Eye (tissue), 1 donor: ENCODE measurements at regions not wholly inside any gene's neighbourhood (a gene's known extent, or its start where the extent isn't known, plus 50 kb on each side); places are given as distances from the start of the nearest gene placed in this dataset.

ENCODE experiments used
- DNase-seq: peaks from one replicate; pipeline ENCODE4 v3.0.0-alpha.2; 2015

DNA sequence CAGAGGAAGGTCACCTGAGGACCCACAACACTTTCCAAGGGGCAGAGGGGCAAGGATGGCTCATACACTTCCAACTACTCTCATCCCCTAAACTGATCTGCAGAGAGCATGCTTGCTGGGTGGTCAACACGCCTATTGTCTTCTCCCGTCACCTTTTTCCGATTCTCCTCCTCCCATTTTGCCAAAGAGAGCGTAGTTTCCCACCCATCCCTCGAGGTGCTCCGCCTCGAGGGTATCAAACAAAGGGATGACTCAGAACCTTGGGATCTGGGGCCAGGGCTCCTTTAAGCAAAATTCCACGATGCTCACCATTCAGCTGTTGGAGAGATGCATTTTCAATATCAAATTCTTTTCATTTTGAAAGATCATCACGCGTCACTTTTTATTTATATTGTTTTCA lies 507.5 kb upstream of the SULF2 start:
- no peak for DNase-seq

DNA sequence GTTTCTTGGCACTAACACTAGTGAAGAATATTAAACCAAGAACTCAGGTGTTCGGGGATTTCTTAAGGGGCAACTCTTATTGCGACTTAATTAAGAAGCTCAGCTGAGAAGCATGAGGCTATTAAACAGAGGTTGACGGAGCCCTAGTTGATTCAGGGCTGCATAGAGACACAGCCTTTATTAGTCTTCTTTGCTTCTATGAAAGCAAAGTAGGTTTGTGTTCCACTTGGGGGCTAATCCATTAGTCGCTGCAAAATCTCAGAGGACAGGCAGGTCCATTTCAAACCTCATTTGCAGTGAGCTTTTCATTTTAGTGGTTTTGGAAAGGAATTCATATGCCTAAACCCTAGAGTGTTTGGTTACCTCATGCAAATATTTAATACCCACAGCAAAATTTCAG lies 506.6 kb upstream of the SULF2 start:
- DNase-seq = no peak

DNA sequence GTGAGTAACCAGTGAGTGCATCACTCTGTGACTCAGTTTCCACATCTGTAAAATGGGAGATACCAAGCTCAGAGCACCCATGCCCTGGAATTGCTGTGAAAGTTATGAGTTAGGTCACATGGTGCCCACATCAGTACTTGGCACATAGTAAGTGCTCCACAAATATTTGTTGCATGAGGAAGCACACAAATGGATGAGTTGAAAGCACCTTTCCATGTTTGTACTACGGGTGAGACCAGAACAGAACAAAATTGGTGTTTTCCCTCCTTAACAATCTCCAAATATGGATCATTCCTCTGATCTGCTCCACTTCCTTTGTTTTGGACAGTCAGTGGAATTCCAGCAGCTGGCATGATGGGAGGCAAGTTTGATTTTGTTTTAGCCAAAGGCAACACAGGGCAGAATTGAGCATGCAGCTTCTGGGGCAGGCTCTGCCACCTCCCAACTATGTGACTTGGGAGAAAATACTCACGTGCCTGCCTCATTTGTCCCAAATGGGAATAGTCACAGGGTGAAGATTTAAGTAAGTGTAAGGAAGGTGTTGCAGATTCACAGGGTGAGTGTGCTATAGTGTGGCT lies 503.7 kb upstream of the SULF2 start:
- DNase-seq = no peak

DNA sequence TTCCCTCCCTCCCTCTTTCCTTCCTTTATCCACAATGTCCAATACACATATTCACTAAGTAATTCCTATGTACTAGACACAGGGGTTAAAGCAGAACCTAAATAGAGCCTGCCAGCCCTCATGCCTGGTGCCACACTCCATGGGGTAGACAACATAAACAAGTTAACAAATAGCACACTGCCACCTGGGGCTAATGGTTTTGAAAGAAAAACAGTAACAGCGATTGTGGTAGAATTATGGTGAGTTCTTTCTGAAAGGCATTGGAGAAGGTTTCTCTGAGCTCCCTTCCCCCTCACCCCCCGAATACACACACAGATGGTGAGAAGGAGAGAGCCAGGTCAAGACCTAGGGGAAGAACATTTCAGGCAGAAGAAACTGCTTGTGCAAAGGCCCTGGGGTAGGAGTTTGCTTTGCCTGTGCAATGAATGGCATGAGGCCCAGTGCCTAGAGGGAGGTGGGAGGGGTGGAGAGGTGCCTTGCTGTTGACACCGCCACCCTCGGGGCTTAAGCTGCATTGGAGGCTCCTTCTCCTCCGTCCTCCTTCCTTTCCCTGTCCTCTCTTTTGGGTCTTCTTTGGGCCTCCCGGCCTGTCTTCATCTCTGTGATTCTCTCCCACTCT lies 502.4 kb upstream of the SULF2 start:
- DNase-seq = no peak

DNA sequence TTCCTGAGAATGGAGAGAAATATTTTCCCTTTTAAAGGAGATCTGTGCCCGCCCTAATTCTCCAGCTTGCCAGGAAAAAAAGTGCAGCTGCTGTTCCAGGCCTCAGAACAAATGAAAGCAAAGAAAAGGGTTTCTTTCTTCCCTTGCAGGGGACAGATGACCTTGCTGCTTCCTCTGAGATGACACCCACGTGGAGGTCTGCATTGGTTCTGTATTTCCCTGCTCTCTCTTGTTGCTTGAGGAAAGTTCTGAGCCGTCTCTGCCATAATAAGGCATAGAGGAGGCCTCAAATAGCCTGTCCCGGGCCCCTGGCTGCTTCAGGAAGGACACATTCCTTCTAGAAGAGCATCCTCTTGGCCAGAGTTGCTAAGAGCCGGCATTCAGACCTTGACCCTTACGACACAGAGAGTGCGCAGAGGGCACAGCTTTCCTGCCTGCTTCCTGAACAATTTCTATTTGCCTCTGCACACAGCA lies 501.8 kb upstream of the SULF2 start:
- no peak for DNase-seq

DNA sequence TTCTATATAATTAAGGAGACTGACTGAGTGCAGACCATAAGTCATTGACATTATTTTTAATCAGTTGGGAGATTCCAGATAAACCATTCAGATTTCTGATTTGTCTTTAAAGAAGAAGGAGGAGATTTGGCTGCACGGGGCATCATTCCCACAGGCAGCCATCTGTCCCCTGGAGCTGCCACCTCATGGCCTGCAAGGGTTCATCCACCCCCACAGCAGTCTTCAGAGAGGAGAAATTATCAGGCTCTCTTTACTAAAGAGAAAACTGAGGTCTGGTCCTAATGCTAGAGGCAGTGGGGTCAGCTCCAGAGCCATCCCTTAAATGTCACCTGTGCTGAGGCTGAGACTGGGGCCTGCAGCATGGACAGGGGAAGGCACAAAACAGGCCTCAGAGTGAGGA lies 501.3 kb upstream of the SULF2 start:
- no peak for DNase-seq

DNA sequence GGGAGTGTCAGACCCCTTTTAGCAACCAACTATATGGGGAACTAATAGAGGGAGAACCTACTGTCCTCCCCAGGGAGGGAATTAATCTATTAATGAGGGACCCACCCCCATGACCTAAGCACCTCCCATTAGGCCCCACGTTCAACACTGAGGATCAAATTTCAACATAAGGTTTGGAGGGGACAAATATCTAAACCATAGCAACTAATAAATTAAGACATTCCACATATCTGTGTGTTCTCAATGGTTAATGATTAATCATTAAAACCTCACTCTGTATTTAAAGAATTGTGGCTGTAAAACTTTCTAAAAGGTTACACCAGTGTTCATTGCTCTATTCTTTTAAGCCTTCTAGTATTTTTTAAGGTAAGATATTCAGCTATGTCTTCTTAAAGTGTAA lies 500.4 kb upstream of the SULF2 start:
- no peak for DNase-seq

DNA sequence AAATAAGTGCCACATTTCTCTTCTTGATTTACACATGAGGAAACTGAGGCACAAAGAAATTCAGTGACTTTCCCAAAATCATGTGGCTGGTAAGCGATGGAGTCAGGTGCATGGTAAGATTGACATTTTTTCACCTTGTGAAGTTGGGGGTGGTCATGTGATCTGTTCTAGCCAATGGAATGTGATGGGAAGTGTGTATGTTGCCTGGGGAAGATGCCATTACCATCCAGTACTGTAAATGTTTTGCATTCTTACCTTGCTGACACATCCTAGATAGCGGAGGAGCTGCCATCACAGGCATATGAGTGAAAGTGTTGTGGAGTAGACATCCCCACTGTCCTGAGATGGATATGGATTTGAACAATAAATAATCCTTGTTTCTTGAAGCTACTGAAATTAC lies 499.6 kb upstream of the SULF2 start:
- DNase-seq = no peak

DNA sequence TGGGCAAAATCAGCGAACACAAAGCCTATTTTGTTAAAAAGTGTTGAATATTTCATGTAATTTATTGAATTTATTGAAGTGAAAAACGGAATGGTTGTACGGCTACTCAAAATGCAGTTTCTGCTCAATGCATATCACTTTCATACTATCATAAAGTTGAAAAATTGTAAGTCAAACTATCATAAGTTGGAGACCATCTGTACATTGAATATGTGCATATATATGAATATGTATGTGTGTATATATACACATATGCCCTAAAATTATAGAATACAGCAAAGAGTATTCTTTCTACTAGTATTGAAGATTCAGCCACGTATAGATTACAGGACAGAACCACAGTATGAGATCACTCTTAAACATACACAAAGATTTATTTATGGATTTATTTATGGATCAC lies 499.0 kb upstream of the SULF2 start:
- no peak for DNase-seq

DNA sequence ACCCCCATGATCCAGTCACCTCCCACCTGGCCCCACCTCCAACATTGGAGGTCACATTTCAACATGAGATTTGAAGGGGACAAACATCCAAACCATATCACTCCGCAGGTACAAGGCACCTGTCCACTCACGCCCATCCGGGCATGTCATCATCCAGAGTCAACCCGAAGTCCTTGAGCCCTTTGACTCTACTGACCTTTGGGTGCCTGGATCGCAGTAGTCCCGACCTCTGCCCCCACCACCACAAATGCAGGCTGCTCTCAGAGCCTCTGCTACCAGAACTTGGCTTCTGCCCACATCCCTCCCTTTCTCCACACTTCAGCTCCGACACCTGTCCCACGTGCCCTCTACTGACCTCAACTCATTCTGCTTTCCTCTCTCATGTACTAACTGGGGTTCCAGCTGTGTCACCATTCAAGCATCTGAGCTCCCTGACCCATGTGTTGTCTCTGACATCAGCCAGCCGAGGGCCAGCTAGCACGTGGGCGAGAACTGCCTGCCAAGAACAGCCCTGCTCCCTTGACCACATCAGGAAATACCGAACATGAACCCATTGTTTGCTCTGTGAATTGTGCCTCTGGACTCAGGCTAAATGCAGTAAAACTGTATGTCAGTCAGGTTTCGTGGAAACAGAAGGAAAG lies 498.3 kb upstream of the SULF2 start:
- peak; percentile 60 for DNase-seq

DNA sequence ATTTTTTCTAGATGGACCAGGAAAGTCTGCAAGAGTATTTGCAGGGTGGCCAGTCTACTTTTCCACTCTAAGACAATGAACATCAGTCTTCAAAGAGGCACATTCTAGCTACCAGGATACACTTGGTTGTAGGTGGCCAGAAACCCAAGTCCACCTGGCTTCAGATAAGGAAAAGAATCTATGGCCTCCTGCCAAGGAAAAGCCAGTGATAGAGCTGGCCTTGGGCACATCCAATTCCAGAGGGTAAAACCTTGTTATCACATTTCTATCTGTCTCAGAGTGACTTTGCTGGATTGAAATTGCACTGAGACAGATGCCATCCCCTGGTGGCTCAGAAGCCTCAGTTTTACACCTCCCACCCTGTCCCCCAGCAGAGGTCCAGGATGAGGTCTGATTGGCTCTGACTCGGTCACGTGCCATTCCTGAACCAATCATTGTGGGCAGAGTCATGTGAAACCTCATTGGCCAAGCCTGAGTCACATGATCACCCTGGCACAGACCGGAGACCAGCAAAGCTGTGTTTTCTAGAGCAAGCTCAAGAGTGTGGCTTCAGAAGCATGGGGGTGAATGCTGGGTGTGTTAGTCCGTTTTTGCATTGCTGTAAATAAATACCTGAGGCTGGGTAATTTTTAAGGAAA lies 497.4 kb upstream of the SULF2 start:
- DNase-seq = no peak

DNA sequence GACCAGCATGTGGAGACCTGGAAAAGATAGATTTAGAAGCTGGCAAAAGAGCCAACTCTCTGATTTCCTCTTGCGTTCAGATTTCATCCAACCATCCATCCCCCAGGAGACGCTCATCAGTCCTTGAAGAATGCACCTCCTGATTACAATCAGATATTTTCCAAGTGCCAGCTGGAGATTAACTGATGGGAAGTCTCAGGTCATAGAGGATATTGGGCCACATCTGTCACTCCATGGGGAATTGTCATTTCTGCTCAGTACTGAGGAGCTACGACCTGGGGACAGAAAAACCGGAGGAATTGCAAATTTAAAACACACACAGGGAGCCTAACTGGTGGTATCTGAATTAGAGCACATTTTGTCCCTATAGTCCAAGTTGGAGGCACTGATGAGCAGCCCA lies 496.2 kb upstream of the SULF2 start:
- peak; percentile 54 for DNase-seq

DNA sequence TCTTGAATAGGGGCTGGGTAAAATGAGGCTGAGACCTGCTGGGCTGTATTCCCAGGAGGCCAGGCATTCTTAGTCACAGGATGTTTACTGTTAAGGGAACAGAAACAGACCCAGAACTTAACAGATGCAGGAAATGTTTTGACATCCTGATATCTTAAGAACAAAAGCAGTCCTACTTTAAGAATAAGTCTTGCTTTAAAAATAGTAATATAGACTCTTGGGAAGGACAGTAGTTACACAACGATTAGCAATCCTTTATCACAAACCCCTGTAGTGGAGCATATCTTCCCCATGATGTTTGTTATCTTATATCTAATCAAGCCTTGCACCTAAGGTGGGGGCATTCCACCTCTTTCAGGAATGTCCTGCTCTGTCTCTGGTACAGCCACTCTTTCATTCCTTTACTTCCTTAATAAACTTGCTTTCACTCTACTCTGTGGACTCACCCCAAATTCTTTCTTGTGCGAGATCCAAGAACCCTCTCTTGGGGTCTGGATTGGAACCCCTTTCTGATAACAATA lies 493.7 kb upstream of the SULF2 start:
- no peak for DNase-seq

DNA sequence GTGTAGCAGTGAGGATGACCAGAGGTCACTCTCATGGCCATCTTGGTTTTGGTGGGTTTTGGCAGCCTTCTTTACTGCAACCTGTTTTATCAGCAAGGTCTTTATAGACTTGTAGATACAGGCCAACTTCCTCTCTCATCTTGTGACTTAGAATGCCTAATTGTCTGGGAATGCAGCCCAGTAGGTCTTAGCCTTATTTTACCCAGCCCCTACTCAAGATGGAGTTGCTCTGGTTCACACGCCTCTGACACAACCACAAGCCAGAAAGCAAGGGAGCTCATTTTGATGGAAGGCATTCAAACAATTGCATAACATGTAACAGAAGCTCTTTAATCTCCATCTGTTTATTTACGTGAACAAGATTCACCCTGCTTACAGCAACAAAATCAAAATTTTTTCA lies 492.0 kb upstream of the SULF2 start:
- no peak for DNase-seq

DNA sequence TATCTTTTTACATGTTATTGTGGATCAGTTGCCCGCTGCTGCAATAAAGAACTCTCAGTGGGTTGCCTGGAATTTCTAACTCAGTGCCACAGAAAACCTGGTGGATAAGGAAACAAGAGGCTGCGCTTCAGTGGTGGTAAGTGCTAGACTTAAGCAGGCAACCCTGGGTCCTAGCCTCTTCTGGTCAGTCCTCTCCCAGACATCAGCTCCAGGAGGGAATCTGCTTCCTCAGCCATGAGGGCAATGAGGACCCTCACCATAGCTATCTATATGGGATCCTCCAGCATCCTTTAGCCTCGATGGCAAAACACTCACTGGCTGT lies 490.7 kb upstream of the SULF2 start:
- no peak for DNase-seq

DNA sequence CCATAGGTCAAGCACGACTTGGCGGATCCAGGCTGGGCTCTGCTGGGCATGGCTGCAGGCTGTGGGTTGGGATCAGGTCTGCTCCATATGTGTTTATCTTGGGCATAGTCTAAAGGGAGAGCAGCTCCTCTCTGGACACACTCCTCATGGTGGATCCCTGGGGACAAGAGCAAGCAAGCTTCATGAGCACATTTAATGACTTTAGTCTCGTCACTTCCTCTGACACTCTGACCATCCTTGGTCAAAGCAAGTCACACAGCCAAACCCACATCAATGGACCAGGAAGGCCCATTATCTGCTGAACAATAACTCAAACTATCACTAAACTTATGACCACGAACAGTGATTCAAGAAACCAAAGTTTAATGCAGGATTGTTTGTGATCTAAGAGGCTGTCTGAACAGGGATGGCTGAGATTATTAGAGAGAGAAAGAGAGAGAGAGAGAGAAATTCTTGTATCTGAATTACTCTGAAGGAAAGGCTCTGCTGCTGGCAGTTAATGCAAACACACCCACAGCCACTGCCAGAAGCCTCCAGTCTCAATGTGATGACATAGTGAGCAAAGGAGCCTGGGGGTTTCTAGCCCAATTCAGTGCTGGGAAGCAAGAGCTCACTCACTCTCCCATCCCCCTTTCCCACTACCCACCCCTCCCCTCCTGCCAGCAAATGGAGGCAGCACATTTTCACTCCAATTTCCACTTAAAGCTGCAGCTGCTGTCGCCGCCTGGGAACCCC lies 490.2 kb upstream of the SULF2 start:
- DNase-seq = peak; percentile 88

DNA sequence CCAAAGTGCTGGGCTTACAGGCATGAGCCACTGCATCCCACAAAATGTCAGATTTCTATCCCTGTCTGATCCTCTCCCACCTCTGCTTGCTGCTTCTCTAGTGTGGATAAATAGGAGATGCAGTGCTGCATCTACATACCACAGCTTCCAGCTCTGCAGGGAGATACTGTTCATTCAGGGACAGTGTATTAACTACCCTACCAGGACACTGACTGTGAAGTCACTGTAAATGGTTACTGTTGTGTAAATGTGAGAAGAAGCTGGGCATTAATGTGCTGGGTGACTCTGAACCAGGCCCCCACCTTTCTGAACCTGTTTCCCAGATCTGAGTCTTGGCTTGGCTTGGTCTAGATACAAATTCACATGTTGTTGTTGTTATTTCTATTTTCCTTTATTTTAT lies 488.6 kb upstream of the SULF2 start:
- DNase-seq = no peak

DNA sequence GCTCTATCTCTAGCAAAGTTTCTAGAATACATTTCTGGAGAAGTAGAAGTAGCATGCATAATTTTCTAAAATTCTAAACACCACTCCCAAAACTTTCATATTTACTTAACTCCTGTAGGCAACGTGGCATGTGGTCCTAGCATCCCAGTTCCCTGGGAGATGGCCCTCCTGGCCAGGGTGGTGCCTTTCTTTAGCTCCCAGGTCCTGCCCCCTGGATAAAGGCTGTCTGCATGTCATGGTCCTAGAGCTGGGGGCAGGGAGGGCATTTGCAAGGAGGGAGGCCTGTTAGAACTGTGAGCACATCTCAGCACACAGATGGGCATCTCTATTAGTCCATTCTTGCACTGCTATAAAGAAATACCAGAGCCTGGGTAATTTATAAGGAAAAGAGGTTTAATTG lies 485.6 kb upstream of the SULF2 start:
- DNase-seq = no peak

DNA sequence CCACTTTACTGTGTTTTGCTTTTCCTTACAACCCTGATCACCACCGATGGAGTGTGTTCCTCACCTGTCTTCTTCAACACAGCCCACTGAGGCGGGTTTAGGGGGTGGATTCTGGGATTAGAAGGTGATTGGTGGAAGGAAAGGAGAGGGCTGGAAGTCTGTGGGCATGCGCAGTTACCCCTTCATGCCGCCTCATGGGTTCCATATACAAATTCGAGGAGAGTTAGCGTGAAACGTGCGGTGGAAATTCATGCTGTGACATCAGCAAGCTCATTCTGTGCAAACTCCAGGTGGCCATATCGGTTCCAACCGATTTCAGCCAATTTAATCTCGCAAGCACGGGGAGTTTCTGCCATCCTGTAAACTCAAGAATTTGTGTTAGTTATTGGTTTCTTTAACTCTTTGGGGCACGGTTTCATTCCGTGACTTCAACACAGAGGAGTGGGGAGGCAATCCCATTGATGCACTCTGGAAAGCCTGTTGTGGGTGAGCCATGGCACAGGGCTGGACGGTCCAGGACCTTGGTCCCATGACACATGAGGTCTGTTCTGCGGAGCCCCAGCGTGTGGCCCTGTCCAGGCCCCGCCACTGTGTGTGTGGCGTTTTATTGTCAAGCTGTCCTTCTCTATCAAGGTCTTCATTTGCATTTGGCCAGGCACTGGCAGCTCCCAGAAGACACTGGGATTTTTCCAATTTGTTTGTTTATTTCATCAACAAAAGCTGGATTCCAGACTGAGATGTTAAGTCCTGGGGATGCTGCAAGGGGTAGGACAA lies 482.8 kb upstream of the SULF2 start:
- peak; percentile 52 for DNase-seq

DNA sequence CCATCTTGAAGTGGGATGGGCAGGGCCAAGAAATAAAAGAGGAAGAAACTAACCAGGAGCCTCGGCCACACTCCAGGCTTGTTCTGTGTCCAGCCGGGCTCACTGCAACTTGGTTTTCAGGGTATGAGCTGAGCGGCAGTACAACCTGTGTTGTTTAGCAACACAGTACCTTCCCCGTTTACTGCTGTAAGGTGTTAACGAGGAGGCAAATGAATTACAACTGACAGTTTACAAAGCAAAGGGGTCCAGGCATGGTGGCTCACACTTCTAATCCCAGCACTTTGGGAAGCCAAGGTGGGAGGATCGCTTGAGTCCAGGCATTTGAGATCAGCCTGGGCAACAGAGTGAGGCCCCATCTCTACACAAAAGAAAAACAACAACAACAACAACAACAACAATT lies 481.3 kb upstream of the SULF2 start:
- DNase-seq = no peak

DNA sequence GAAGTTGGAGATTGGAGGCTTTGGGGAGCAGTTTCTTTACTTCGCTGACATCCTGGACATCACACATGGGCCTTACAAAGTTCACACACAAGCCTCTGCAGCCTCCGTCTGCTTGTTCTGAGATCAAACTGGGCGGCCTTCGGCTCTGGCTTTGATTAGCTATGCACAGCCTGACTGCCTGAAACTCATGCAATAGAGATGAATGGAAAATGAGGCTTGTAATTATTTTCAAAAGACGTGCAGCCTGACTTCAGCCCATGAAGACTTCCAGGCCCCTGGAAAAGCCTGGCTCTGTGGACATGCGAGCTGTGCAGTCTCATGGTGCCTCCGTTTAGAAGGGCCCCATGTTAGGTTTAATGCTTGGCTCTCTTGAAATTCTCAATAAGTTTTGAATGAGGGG lies 480.5 kb upstream of the SULF2 start:
- DNase-seq = no peak

DNA sequence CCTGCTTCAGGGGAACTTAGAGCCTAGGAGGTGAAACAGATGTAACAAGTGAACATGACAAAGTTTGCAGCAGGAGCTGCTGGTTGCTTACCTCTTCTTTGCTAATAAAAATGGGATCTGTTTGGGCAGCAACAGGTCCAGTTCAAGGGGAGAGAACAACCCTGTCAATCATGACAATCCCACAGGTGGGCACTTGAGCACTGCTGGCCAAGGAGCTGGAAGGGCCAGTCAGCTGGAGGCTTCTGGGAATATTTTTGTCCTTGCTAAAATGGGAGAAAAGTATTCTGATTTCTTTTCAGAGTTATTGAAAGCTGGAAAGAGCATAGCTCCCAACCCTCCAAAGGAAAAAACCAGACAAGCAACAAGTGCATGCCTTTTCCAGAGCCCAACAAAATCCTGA lies 477.7 kb upstream of the SULF2 start:
- DNase-seq = no peak

DNA sequence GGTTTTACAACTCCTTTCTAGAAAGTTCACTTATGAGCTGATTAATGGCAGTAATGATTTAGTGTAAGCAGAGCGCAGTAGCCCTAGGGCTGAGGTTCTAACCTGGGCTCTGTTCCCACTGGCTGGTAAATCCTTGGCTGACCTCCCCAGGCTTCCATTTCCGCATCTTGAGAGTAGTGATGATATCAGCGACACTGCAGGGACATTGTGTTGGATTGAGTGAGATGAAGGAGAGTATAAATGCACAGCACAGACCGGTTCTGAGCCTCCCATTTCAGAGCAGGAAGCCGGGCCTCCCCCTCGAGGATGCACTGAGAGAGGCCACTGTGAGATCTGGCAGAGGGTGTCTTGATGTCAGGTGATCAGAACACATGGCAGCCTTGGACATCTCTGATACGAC lies 477.2 kb upstream of the SULF2 start:
- no peak for DNase-seq
